ENCODE measurements at regions not wholly inside any gene's neighbourhood (a gene's known extent, or its start where the extent isn't known, plus 50 kb on each side); places are given as distances from the start of the nearest gene placed in this dataset.

- FAIRE-seq = no peak
Measured at GRCh38 chr17:77308861-77309726, 168.3 kb downstream of the SEC14L1 start.

- FAIRE-seq = no peak
Measured at GRCh38 chr17:77310336-77310735, 169.6 kb downstream of the SEC14L1 start.

- no peak for FAIRE-seq
Measured at GRCh38 chr17:77311371-77311981, 170.7 kb downstream of the SEC14L1 start.

- FAIRE-seq = no peak
Measured at GRCh38 chr17:77312061-77312701, 171.4 kb downstream of the SEC14L1 start.

GRCh38 chr17:77312786-77313599 lies 172.2 kb downstream of the SEC14L1 start:
- FAIRE-seq = no peak

- FAIRE-seq = no peak
Measured at GRCh38 chr17:77313831-77314230, 173.1 kb downstream of the SEC14L1 start.

- FAIRE-seq = no peak
Measured at GRCh38 chr17:77314601-77315000, 173.8 kb downstream of the SEC14L1 start.

- no peak for FAIRE-seq
Measured at GRCh38 chr17:77315010-77315409, 174.2 kb downstream of the SEC14L1 start.

GRCh38 chr17:77315551-77316190 lies 174.9 kb downstream of the SEC14L1 start:
- FAIRE-seq = no peak

GRCh38 chr17:77316191-77316641 lies 175.4 kb downstream of the SEC14L1 start:
- no peak for FAIRE-seq

GRCh38 chr17:77316651-77317050 lies 175.9 kb downstream of the SEC14L1 start:
- no peak for FAIRE-seq

GRCh38 chr17:77317091-77317750 lies 176.5 kb downstream of the SEC14L1 start:
- no peak for FAIRE-seq

GRCh38 chr17:77318021-77318420 lies 177.3 kb downstream of the SEC14L1 start:
- FAIRE-seq = no peak

- FAIRE-seq = no peak
Measured at GRCh38 chr17:77318491-77319210, 177.9 kb downstream of the SEC14L1 start.

GRCh38 chr17:77319211-77320043 lies 178.7 kb downstream of the SEC14L1 start:
- no peak for FAIRE-seq

- no peak for FAIRE-seq
Measured at GRCh38 chr17:77320044-77320440, 179.3 kb downstream of the SEC14L1 start.

- no peak for FAIRE-seq
Measured at GRCh38 chr17:77320485-77321256, 179.9 kb downstream of the SEC14L1 start.

GRCh38 chr17:77321649-77322513 lies 181.1 kb downstream of the SEC14L1 start:
- FAIRE-seq = no peak

All from islet of Langerhans (tissue), 1 donor.